LoVo (cell line): ENCODE measurements at regions not wholly inside any gene's neighbourhood (a gene's known extent, or its start where the extent isn't known, plus 50 kb on each side); places are given as distances from the start of the nearest gene placed in this dataset.
"Not testable (repeated sequence)": the region's sequence is repeated elsewhere in the genome, so short reads cannot be mapped to it uniquely, and the experiment has no call there.

ENCODE experiments used
- DNase-seq: peaks from one replicate; pipeline ENCODE4 v3.0.0-alpha.2; 2016; ENCODE audit warnings: low spot score

DNA sequence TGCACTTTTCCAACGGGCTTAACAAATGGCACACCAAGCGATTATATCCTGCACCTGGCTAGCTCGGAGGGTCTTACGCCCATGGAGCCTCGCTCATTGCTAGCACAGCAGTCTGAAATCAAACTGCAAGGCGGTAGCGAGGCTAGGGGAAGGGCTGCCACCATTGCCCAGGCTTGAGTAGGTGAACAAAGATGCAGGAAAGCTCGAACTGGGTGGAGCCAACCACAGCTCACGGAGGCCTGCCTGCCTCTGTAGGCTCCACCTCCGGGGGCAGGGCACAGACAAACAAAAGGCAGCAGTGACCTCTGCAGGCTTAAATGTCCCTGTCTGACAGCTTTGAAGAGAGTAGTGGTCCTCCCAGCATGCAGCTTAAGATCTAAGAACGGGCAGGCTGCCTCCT, 365.4 kb downstream of the MMUT start:
- not testable (repeated sequence) for DNase-seq

GRCh38 chr6:49097116-49097515, 365.9 kb downstream of the MMUT start:
- no peak for DNase-seq

DNA sequence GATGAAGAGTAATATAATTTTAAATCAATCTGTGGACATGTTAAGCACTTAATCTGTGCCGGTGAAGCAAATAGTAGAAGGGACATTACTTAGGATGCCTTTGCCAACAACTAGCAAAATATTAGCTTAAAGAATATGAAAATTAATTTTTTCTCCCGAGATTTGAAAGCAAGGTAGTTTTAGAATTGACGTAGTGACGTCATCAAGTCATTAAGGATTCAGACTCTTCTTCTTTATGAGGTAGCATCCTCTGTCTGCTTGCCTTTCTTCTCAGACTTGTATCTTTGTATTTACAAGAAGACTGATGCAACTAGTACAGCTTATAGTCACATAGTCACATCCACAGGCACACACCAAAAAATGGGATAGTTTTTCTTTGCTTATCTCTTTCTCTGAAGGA, 374.4 kb downstream of the MMUT start:
- DNase-seq = no peak

- no peak for DNase-seq
Measured at GRCh38 chr6:49087369-49087768, 375.7 kb downstream of the MMUT start.

DNA sequence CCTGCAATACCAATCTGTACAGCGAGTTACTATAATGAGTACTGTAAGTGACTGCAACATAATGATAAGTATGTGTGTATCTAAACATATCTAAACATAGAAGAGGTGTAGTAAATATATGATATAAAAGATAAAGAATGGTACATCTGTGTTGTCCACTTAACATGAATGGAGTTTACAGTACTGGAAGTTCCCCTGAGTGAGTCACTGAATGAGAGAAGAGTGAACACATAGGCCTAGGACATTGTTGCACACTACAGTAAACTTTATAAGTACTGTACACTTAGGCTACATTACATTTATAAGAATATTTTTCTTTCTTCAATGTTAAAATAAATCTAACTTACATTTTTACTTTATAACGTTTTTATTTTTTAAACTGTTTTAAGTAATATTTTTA, 380.4 kb downstream of the MMUT start:
- no peak for DNase-seq

DNA sequence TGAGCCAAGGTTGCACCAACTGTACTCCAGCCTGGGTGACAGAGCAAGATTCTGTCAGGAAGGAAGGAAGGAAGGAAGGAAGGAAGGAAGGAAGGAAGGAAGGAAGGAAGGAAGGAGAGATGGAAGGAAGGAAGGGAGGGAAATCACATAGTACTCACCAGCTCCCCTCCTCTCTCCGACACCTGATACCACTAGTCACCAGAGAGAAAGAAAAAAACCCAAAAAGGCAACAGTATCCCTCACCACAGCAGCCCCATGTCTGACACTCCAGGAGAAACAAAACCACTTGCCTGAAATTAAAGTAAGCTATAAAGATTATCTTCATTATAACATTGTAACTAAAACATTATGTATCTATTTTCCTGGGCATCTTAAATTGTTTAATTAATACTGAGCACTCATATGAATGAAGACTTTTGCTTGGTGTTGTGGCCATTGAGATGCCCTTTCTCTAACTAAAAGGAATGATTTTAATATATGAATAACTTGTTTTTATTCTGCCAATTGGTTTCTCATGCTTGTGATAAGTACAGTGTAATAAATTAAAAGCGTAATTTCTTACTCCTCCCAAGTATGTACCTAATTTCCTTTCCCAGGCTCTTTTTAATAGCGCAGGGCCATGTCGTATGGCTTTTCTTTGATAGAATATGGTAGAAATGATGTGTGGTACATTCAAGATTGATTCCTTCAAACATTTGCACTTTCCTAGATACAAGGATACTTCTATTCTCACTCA, 390.0 kb downstream of the MMUT start:
- DNase-seq = no peak

GRCh38 chr6:49072146-49072545, 390.9 kb downstream of the MMUT start:
- no peak for DNase-seq

DNA sequence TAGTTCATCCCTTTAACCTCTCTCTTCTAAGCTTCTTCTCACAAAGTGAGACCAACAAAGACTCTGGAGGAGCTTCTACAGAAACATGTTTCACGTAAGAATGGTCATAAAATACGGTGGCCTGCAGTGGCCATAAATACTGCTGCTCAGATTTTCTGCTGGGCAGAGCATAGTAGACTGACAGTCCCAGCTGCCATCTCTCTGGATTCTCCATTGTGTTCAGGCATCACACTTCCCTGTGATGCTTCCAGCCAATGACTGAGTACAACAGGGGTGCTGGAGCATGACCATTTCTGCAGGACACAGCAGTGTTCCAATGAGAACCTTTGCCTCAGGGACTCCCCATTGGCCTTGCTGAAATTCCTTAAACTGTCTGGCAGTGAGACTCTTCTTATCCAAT, 392.6 kb downstream of the MMUT start:
- no peak for DNase-seq

GRCh38 chr6:49054311-49054710, 408.7 kb downstream of the MMUT start:
- no peak for DNase-seq

DNA sequence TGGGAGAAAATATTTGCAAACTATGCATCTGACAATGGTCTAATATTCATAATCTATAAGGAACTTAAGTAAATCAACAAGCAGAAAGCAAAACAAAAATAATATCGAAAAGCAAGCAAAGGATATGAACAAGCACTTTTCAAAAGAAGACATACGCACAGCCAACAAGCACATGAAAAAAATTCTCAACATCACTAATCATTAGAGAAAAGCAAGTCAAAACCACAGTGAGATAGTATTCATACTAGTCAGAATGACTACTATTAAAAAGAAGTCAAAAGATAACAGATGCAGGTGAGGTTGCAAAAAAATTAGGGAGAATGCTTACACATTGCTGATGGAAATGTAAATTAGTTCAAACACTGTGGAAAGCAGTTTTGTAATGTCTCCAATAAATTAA, 410.2 kb downstream of the MMUT start:
- no peak for DNase-seq

GRCh38 chr6:49051281-49051680, 411.8 kb downstream of the MMUT start:
- no peak for DNase-seq

DNA sequence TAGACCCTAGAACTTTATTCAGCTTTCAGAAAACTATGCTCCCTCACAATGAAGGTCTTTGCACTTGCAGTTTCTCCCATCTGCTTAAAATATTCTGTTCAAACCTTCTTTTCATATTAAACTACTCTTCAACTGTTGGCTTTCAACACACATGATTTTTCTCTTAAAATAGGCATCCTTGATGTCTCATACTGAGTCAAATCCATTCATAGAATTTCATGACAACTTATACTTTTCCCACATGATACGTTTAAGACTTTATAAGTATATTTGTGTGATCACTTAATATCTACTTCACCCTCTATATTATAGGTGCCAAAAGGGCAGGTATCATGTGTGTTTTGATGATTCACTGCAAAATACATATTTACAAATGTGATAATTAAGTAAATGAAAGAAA, 412.5 kb downstream of the MMUT start:
- DNase-seq = no peak

DNA sequence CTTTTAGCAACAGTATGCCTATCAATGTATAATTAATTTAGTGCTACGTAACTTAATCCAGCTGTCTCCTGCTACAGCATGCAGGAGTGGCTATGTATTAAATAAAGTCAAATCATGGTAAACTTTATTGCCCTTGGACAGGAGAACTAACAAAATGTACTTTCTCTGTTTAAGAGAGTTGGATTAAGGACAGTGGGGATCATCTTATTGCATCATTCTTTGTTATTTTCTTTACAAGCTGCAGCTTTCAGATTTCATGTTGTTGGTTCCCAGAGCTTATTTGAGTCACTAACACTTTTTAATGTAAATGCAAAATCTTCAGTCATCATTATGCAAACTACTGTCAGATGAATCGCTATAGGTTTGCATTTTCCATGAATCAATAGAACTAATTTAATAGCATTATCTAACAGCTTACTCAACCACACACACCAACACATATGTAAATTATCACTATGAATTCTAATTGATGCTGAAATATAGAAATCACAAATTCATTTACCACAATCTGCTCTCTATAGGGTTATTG, 424.7 kb downstream of the MMUT start:
- DNase-seq = no peak

DNA sequence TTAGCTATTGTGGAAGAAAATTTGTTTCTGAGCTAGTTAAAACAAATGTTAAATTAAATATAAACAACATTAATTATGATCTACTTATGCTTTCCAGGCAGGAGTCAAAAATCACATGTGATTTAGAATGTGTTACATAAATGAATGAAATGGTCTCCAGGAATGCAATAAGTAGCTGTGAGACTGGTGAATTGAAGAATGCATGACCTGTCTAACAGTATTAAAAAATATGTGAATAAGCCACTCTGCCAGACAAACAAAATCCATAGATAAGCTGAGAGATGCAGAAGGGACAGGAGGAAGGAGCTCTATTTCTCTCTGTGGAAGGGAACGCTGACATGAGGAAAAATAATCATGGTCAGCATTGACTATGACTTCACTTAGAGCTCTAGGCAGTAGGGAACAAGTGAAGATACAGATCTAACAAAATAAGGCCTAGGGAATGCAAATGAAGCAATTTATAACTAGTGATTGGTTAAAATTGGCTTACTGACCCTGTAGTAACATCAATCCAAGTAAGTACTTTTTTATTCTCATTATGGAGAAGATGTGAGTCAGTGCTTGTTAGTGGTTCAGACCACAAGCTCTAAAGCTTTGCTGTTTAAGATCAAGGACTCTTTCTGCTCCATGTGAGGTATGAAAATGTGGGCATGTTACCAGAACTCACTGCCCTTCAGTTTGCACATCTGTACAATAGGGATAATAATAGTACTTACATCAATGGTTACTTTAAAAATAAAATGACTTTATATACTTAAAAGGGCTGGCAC, 432.6 kb downstream of the MMUT start:
- DNase-seq = no peak

DNA sequence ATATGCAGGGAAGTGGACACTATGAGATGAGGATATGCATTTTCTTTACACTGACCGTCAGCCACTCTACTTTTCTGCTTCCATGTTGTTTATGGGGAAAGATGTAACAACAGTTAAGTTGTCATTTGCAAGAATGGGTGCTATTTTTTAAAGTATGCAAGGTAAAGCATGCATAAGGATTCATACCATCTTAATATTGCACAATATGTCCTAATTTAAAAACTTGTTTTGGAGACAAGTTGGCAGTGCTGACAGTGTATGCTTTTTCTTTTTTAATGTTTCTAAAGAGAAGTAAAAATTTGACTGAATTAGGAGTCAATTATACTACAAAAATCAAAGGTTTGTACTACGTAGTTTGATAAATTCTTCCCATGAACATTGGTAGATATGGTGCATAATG, 435.4 kb downstream of the MMUT start:
- DNase-seq = no peak

- DNase-seq = no peak
Measured at GRCh38 chr6:49025273-49026240, 437.5 kb downstream of the MMUT start.

- DNase-seq = no peak
Measured at GRCh38 chr6:49004801-49005200, 458.3 kb downstream of the MMUT start.

DNA sequence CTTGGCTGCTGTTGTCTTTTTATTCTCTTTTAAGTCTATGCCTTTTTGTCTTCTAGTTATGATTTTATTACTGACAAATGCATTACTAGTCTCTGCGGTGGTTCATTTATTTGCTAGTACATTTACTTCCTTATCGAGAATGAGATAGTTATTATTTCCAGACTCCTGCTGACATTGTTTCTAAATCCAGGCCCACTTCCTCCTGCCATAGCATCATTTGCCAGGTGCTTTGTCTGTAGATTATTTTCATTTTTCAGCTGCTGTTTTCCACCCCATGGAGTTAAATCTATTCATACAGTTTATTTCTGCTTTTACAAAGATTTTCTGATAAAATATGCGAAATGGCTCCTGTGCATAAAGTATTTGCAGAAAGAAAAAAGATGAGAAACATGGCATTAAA, 459.7 kb downstream of the MMUT start:
- DNase-seq = no peak

DNA sequence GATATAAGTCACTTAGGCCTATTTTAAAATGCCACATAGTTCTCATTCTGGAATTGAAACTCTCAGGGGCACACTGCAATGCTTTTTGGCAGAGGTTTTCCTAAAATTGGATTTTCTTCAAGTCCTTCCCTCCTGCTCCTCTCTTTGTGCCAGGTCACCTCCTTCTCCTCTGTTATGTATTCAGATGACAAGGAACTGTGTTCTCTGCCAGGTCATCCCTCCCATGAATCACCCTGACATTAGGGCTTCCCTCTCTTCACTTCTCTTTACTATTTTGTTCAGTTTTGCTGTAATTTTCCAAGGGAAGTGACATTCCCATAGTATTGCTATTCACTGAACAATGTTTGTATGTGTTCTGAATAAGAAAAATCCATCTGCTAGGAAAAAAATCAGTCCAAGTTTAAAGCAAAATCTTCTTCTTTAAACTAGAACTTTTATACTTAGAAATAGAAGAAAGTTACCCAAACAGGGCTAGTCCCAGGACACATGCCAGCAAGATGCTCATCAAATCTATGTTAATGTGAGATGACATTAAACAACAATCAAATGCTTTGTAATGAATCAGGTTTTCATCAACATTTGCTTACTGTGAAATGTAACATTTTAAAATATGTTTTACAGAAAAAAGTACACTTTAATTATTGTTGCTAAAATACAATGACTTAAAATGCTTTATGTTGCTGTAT, 461.1 kb downstream of the MMUT start:
- no peak for DNase-seq

DNA sequence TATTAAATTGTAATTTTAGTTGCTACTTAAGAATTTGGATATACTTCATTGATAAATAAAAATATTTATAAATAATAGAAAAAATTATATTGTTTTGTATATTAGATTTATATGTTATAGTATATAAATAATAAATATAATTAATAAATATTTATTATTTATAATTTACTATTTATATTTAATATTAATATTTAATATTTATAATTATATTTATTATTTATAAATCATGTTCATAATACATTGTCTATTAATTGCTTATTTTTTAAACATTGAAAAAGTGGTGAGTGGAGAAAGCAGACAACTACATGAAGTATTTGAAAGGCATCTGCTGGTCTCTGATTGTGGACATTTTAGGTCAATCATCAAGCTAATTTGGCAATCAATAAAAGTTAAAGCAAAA, 464.5 kb downstream of the MMUT start:
- no peak for DNase-seq

- DNase-seq = no peak
Measured at GRCh38 chr6:48996461-48997119, 466.5 kb downstream of the MMUT start.
